SIG-M5 treated with dmso at 0.1 percent for 504 hours (cell line): ENCODE measurements at regions not wholly inside any gene's neighbourhood (a gene's known extent, or its start where the extent isn't known, plus 50 kb on each side); places are given as distances from the start of the nearest gene placed in this dataset.

Experiments
- DNase-seq: peaks from one replicate; lab custom pipeline; 2025; ENCODE audit not compliant: unreplicated experiment; lab: John Stamatoyannopoulos, UW

DNA sequence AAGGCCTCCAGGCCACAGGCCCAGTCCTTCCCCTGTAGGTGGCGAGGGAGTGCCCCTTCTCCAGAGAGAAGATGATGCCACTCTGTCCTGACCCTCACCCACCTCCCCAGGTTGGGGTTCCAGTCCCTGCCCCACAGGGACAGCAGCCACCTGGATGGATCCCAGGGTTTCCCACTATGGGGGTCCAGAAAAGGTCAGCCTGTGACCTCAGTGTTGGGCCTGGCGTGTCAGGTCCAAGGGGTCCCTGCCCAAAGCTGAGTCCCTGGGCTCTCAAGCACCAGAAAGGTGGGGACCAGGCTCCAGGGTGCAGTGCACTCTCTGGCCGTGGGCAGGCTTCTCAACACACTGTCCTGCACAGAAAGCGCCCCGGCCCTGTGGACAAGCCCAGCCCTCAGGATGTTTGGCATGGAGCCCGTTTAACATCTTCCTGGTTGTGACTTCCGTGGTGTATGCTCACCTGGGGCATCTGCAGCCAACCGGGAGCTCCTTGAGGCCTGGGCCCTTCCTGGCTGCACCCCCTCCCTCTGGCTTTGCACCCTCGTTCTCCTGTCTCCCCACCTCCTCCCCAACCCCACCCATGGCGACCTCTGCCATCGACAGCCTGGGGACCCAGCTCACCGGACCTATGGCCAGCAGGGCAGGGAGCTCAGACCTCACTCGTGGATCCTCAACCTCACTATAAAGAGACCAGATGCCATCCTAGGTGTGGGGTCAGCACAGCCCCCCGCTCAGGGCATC lies 58.3 kb upstream of the PPP2R2D start:
- DNase-seq: no peak

GRCh38 chr10:131843089-131843595 lies 57.7 kb upstream of the PPP2R2D start:
- no peak for DNase-seq

GRCh38 chr10:131843881-131844284 lies 56.9 kb upstream of the PPP2R2D start:
- DNase-seq: no peak

DNA sequence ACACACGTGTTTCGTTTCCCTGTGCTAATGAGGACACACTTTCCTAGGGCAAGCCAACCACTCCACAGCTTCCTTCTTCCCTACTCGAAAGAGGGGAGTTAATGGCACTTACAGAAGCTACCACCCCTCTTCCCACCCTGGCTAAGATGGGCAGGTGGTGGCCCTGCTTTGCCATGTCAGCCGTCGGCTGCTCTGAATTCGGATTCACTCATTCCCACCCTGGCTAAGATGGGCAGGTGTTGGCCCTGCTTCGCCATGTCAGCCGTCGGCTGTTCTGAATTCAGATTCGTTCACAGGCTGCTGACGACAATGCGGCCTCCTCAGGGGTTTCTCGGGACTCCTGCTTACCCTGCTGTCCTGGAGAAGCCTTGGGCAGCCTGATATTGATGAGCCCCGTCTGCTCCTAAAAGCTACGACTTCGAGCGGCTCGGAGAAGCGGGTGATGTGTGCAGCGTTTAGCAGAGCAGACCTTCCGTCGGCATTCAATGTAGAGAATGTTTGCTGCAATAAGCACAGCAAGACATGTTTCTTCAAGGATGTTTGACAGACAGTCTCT lies 56.2 kb upstream of the PPP2R2D start:
- DNase-seq: no peak

- no peak for DNase-seq
Observed at GRCh38 chr10:131845505-131846239, 55.1 kb upstream of the PPP2R2D start.

DNA sequence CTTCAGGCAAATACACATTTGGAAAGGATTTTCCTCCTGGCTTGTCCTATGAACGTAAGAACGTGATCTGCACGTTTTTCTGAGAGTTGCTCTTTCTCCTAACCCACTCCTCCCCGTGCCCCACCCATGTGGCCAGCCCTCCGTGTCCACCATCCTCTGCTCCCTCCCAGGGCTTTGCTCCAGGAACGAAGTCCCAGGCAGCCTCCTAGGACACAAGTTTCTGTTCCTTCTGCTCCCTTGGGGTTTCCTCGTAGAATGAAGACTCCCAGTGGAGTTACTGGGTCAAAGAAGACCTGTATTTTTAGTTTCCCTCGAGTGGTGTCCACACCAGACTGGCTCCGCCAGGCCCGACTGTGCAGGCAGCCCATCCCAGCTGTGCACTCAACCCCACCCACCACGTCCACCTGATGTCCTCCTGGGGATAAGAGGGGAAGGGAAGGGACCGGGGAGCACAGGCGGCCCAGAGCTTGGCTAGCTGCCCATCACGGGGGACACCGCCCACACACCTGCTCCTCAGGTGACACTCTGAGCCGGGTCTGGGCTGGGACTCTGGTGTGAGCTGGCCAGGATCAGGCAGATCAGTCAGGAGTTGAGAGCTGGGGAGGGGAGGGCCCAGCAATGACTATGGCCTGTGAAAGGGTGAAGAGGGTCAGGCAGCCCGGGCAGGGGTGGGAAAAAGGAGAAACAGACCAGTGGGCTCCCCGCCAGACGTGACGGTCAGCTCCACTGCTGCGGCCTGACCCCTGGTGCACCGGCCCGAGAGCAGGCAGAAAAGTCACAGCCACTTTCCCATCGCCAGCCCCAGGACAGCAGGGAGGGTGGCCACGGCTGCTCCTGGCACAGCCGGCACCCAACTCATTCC lies 54.3 kb upstream of the PPP2R2D start:
- DNase-seq: no peak

- DNase-seq: no peak
Observed at GRCh38 chr10:131847241-131847783, 53.5 kb upstream of the PPP2R2D start.

- no peak for DNase-seq
Observed at GRCh38 chr10:131848296-131848695, 52.5 kb upstream of the PPP2R2D start.

- DNase-seq: no peak
Observed at GRCh38 chr10:131848741-131849590, 51.8 kb upstream of the PPP2R2D start.

DNA sequence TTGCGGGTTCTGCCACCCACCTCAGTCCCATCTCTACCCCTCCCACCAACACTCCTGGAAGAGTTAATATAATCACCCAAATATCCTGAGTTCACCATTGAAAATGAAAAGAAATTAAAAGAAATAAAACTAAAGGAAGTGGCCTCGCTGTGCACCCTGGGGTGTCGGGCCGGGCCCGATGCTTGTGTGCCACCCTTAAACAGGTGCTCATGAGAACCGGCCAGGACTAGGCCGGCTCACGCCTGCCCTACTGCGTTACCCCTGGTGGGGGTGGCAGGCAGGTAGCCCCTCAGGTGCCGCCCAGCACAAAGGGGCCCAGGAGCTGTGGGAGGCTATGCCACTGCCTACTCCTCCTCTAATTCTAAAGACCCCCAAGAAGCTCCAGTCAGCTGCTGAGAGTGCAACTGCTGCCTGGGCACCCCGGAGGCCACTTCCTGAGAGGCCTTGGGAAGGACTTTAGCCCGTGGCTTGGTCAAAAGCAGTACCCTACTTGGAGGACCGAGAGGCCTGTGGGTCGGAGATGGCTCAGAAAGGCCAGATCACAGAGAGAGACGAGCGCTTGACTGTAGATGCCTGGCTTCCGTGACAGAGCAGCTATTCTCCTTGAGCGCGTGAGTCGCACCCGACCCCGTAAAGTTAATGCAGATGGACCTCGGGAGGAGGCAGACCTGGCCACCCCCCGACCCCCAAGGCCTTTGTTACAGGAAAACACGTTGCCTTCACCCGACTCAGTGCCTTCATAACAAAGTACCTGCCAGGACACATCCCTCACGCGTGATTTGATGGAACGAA lies 51.0 kb upstream of the PPP2R2D start:
- DNase-seq: no peak

- no peak for DNase-seq
Observed at GRCh38 chr10:131850383-131850870, 50.4 kb upstream of the PPP2R2D start.
